ENCODE measurements at regions not wholly inside any gene's neighbourhood (a gene's known extent, or its start where the extent isn't known, plus 50 kb on each side); places are given as distances from the start of the nearest gene placed in this dataset.

- ATAC-seq: no peak
- no peak overlapping the region for H3K4me3 ChIP-seq
- H3K36me3 ChIP-seq: no peaks in the 10 kb centered on the region
- DNase-seq: no peak
- no peaks in the 10 kb centered on the region for H3K9me3 ChIP-seq
- H3K4me1 ChIP-seq: no peaks in the 10 kb centered on the region
- intact Hi-C loops (cut with DNase I): no loop called here
- no peaks in the 10 kb centered on the region for H3K27me3 ChIP-seq
- H3K27ac ChIP-seq: no peak overlapping the region
- TF ChIP-seq, protein P1, sequence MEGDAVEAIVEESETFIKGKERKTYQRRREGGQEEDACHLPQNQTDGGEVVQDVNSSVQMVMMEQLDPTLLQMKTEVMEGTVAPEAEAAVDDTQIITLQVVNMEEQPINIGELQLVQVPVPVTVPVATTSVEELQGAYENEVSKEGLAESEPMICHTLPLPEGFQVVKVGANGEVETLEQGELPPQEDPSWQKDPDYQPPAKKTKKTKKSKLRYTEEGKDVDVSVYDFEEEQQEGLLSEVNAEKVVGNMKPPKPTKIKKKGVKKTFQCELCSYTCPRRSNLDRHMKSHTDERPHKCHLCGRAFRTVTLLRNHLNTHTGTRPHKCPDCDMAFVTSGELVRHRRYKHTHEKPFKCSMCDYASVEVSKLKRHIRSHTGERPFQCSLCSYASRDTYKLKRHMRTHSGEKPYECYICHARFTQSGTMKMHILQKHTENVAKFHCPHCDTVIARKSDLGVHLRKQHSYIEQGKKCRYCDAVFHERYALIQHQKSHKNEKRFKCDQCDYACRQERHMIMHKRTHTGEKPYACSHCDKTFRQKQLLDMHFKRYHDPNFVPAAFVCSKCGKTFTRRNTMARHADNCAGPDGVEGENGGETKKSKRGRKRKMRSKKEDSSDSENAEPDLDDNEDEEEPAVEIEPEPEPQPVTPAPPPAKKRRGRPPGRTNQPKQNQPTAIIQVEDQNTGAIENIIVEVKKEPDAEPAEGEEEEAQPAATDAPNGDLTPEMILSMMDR (IDR thresholded peaks at IDR 0.05): no peak
Measured at GRCh38 chr20:12882832-12883506, 125.8 kb upstream of the SPTLC3 start.

DNA sequence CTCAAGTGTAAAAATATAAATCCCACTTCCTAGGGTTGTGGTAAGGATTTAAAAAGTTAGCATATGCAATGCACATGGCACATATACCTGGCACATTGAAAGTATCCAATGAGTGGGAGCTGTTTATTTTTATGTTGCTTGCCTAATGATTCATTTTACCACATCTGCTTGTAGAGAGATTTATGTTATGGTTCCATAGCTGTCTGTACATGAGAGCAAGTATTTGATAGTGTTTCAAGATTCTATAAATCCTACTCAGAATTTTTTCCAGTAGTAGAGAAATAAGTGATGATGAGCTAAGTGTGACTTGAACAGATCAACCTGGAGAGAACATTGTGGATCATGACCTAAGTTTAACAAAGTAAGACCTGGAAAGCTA, 125.3 kb upstream of the SPTLC3 start:
- no peaks in the 10 kb centered on the region for H3K4me1 ChIP-seq
- intact Hi-C loops (cut with DNase I): no loop called here
- no peaks in the 10 kb centered on the region for H3K27me3 ChIP-seq
- no peak overlapping the region for H3K27ac ChIP-seq
- DNase-seq (no peak), ATAC-seq (no peak)
- TF ChIP-seq, protein P1 (IDR thresholded peaks at IDR 0.05): no peak
- H3K36me3 ChIP-seq: no peaks in the 10 kb centered on the region
- H3K4me3 ChIP-seq: no peak overlapping the region
- H3K9me3 ChIP-seq: no peaks in the 10 kb centered on the region

GRCh38 chr20:12886618-12887363, 122.0 kb upstream of the SPTLC3 start:
- Histone ChIP-seq H3K4me3 (no peak overlapping the region), H3K27ac (no peak overlapping the region), H3K4me1 (no peaks in the 10 kb centered on the region), H3K36me3 (no peaks in the 10 kb centered on the region), H3K27me3 (no peaks in the 10 kb centered on the region), H3K9me3 (no peaks in the 10 kb centered on the region)
- DNase-seq: no peak
- TF ChIP-seq, protein P1 (IDR thresholded peaks at IDR 0.05): no peak
- intact Hi-C loops (cut with DNase I): no loop called here
- ATAC-seq: no peak

- no peaks in the 10 kb centered on the region for H3K4me1 ChIP-seq
- DNase-seq: no peak
- intact Hi-C loops (cut with DNase I): no loop called here
- no peak overlapping the region for H3K27ac ChIP-seq
- H3K36me3 ChIP-seq: no peaks in the 10 kb centered on the region
- TF ChIP-seq, protein P1 (IDR thresholded peaks at IDR 0.05): no peak
- H3K27me3 ChIP-seq: no peaks in the 10 kb centered on the region
- ATAC-seq: no peak
- no peaks in the 10 kb centered on the region for H3K9me3 ChIP-seq
- H3K4me3 ChIP-seq: no peak overlapping the region
Measured at GRCh38 chr20:12891643-12892042, 117.1 kb upstream of the SPTLC3 start.

DNA sequence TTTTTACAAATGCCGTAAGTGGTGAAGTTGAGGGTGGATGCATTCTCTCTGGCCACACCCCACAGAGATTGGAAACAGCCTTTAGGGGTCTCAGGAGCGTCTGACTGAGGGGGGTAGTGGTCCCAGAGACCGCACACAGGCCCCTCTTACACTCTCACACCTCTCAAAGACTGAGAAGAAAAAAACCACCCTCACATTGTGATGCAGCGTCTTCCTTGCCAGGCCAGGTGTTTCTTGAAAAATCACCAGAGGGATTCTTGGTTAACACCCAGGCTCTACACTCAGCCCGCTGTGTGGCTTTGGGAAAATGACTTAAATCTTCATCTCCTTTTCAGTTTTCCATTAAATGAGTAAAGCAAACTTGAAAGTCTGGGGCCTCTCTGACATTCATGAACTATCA, 115.8 kb upstream of the SPTLC3 start:
- Histone ChIP-seq H3K4me1 (no peaks in the 10 kb centered on the region), H3K27ac (no peak overlapping the region), H3K36me3 (no peaks in the 10 kb centered on the region), H3K4me3 (no peak overlapping the region), H3K9me3 (no peaks in the 10 kb centered on the region), H3K27me3 (no peaks in the 10 kb centered on the region)
- DNase-seq (no peak), ATAC-seq (no peak)
- intact Hi-C loops (cut with DNase I): no loop called here
- TF ChIP-seq, protein P1 (IDR thresholded peaks at IDR 0.05): no peak
